NCI-H82 (cell line): ENCODE measurements at regions not wholly inside any gene's neighbourhood (a gene's known extent, or its start where the extent isn't known, plus 50 kb on each side); places are given as distances from the start of the nearest gene placed in this dataset.

Experiments
- DNase-seq: peaks from one replicate; lab custom pipeline; 2025; lab: John Stamatoyannopoulos, UW

DNA sequence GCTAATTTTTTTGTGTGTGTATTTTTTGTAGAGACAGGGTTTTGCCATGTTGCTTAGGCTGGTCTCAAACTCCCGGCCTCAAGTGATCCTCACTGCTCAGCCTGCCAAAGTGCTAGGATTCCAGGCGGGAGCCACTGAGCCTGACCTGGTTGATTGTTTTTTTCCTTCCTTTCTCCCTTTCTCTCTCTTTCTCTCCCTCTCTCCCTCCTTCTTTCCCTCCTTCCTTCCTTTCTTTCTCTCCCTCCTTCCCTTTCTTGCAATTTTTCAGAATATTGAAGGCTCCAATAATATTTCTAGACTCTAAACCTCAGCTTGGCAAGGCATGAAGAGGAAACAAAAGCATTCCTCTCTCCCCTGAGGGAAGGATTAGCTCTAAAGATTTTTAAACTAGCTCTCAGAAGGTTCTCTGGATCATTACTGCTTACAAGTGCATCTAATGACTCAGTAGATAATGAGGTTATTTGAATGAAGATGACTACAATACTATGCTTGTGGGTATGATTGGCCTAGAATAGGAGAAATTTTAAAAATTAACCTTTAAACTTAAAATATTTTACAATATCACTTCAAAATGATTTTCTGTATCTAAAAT is 68.5 kb upstream of the GADD45A start:
- no peak for DNase-seq

DNA sequence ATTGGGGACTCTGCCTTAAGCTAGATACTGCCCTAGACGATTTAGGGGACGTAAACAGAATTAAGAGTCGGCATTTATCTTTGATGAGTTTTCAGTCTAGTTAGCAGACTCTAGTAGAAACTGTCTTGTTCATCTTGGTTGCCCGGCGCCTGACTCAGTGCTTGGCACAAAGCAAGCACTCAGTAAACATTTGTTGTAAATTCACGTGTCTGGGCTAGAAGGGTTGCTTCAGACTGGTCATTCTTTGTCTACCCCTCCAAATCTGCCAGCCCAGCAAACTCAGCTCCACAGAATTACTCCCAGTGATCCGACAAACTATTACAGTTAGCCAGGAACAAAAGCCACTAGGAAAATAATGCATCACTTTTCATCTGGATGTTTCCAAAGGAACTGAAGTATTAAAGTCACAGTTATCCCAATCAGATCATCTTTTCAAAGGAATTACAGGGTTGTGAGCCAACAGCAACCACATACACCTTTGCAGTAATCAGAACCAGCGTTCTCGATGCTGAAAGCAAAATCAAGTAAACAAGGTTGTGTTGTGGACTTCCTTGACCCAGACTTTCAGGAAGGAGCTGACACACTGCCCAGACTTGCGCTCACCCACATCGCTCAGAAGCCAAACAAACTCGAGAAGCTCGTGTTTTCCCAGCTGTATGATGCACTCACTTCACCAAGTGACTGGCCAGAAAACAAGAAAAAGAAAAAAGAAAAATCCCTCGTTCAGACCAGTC is 66.5 kb upstream of the GADD45A start:
- DNase-seq = no peak

DNA sequence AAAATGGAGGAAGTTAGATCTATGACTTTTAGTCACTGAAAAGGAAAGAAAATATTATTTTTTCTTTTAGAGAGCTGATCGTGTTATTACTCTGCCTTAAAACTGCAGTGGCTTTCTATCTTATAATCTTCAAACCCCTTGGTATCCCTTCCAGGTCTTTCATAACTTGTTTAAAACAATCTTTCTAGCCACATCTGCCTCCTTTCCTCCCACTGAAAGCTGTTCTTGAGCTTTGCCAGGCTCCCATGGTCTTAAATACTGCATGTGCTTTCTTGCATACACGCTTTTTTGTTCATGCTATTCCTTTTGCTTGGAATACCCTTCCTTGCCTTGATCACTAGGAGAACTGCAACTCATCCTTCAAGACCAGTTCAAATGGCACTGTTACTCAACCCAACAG is 65.9 kb upstream of the GADD45A start:
- no peak for DNase-seq

DNA sequence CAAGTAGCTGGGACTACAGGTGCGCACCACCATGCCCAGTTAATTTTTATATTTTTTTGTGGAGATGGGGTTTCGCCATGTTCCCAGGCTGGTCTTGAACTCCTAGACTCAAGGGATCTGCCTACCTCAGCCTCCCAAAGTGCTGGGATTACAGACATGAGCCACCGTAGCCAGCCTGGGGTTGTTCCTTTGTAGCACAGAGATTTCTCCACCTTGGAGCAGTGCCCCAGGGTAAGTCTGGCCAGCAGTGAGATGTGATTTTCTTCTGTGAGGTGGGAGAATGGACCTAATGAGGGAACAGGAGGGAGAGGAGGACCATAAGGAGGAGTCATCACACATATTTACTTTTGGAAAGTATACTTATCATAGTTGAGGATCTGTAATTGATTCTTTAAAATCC is 61.1 kb upstream of the GADD45A start:
- DNase-seq = no peak

DNA sequence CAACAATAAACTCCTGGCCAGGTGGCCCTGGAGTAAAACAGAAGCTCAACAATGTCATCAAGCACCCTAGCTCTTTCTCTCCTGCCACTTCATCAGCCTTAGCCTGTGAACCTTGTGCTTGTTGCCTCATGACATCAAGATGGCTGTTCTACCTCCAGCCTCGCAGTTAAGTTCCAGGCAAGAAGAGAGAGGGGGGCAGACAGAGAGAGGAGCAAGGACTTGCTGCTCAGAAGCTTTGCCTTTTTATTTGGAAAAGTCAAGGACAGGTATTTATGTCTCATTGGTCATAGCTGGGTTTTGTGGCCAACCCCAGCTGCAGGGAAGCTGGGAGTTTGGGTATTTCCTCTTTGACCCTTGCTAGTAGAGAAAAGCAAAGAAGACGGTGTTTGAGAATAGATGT is 60.3 kb upstream of the GADD45A start:
- no peak for DNase-seq

DNA sequence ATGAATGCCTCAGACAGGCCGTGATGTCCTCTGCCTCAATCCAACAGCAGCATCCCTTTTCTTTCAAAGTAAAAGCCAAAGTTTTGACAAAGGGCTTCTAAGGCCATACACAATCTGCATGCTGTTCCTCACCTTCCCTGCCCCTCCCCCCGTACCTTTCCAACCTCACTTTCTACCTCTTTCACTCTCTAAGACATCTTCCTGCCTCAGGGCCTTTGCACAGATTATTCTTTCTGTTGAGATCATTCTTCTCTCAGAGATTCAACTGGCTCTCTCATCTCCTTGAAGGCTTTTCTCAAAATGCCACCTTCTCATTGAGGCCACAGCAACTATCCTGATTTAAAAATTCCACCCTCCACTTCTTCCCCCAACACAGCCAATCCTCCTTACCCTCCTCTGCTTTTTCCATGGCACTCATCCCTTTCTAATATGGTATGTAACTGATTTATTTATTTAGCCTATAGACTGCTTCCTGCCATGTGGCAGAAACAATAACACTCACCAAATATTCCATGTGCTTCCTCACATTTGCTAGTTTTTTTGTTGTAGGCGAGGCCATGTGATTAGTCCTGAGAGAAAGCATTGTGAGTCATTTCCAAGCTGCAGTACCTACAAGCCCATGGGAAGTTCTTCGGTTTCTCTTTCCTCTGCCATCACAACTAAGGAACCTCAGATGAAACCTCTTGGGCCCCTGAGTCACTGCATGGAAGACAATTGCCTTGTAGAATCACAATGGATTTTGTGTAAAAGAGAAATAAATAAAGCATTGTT is 58.7 kb upstream of the GADD45A start:
- no peak for DNase-seq

DNA sequence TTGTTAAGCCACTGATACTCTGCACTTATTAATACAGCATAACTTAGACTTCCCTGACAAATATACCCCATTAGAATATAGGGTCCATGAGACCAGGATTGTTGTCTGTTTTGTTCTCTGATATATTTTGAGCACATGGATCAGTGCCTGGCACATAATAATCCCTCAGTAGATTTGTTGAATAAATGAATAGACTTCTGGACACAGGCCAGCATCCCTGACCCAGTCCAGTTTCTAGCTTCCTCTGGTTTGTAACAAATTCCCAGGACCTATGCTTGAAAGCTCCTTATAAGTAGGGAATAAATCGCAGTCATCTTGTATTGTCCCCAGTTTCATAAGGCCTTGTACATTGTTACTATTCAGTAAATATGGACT is 58.2 kb upstream of the GADD45A start:
- DNase-seq = no peak

DNA sequence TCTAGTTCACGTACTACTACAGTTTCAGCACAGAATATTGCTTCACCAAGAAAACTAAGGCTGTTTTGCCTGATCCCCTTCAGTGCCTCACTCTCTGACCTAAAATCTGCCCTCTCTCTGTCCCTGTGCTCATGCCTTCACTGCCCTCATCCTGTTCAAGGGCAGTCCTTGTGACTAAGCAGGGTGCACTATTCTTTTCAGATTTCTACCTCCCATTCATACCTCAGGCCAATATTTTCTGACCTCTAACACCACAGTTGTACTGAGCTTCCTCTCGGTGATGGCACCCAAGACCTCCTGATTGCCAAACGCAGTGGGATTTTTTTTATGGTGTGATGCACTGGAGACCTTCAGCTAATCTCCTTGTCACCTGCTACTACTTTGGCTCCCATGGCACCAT is 57.7 kb upstream of the GADD45A start:
- no peak for DNase-seq

DNA sequence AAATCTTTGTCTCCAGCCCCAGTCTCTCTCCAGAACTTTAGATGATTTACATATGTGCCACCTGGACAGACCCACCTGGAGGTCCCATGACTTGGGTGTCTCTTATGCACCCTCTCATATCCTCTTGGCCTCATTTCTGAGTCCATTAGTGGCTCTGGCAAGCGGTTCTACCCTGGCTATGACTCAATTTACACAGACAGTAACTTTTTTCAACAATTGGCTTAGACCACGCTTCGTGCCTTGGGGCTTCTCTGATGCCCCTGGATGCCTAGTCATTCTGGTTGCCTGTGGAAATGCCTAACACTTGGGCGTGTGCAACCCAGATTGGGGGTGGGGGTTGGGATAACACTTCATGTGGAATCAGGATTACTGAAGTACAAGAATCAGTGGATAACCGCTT is 57.1 kb upstream of the GADD45A start:
- DNase-seq = no peak

DNA sequence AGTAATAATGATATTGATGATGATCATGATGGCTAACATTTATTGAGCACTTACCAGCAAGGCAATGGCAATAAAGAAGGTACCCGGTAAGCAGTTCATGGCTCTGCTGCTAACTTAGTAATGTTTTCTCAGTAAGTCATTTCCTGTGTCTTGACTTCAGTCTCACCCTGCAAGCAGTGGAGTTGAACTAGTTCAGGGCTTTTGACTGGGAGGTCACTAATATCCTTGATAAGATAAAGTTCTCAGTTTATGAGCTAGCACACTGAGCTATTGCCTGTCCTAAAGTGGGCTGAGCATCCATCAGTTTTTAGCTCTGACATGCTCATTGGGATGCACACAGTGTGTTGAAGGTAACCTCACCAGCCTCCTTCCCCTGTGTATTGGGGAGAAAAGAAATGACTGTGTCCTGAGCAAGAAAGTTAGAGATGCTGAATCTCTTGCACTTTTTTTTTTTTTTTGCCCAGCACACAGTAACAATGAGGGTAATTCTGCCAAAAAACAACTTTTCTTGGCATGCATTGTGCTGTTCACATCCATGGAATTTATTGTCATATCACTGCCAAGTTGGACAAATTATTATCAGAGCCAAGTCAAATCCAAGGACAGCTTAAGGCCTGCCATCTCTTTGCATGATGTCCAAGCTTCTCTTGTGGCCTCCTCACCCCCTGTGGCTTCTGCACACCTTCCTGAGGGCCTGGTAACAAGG is 55.5 kb upstream of the GADD45A start:
- DNase-seq = no peak

DNA sequence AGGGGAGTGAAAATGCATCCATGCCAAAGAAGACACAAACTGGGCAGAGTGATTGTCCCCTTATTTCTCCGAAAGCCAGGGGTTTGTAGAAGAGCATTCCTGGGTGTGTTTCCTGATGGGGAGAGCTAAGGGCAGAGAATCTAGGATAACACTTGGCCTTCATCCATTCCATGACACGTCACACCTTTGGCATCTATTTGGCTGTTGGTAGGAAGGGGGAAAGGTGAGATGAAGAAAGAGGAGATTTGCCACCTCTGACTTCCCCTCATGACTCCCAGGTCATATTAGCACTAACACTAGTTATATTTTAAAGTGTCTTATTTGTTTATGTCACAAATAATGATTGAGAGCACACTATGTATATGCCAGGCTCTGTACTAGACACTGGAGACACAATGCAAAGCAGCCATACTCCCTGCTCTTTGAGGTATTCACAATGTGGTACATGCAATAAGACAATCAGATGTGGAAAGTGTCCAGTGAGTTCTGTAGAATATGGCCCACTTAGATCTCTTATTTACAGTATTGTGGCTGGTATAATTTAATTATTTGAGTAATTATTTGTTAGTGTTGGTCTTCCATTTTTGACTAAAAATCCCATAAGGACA is 54.5 kb upstream of the GADD45A start:
- no peak for DNase-seq

DNA sequence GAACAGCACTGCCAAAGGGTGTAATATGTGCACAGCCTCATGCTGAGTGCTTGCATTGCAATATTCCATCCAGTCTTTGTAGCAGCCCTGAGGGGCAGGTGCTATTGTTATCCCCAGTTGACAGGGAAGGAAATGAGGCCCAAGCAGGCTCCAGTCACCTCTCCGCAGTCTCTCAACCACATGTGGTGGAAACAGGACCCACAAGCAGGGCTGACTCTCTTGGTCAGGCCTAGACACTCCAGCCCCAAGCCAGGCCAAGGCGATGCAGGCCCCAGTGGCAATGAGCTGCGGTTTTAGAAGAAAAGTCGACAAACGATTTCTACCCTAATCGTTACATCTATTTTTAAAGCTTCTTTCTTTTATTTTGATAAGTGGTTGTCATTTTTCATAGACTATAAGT is 52.6 kb upstream of the GADD45A start:
- no peak for DNase-seq

DNA sequence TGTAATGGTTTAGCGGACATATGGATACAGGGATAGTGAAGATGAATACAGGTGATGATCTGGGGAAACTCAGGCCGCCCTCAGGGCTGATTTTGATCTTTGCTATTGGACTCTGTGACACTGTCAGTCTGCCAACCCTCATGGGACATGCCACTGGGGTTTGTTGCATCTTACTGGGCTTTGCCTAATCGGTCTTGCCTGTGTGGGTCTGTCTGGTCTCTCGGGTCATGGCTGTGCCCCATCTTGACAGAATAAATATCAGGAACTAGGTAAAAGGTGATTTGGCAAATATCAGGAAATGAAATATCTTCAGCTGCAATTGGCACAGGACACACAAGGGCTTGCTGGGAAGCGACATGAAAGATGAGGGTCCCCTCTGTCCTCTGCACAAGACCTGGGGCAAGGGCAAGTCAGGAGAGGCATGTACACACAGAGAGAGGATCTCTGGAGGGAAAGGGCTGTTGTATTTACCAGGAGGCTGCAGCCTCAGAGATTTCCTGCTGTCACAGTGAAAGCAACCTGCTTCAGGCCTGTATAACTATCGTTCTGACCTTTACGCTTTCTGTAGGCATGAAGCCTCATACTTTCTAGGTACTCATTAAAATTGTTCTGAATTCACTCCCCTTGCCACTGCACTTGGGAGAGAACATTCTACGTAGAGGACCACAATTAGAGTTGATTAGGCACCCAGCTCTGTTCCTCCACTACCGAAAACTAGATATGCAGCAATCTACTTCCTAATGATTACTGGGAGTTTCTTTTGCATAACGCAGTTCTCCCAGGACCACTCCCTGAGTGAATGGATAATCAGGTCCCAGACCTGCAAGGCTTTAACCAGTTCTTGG is 52.0 kb upstream of the GADD45A start:
- DNase-seq = no peak

DNA sequence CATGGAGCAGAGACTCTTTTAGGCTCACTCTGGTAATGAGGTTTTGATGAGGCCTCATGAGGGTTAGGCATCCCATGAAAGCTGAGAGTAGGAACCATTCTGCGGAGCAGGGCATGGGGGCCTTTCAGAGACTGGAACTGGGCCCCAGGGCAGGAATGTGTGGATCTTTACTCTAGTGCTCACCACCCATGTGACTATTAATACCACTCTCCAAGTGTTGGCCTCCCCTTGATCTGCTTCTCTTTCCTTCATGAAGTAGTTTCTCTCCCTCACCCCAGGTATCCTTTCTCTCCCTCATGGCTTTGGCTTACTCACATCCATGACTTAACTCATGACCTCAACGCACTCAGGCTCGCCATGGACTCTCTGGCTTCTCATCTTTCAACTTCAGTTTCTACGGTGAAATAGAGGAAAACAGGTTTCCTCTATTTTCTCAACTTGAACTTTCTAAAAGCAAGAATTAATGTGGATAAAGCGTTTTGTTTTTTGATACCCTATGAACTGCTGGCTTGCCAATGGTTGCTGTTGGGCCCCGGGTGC is 50.5 kb upstream of the GADD45A start:
- no peak for DNase-seq

DNA sequence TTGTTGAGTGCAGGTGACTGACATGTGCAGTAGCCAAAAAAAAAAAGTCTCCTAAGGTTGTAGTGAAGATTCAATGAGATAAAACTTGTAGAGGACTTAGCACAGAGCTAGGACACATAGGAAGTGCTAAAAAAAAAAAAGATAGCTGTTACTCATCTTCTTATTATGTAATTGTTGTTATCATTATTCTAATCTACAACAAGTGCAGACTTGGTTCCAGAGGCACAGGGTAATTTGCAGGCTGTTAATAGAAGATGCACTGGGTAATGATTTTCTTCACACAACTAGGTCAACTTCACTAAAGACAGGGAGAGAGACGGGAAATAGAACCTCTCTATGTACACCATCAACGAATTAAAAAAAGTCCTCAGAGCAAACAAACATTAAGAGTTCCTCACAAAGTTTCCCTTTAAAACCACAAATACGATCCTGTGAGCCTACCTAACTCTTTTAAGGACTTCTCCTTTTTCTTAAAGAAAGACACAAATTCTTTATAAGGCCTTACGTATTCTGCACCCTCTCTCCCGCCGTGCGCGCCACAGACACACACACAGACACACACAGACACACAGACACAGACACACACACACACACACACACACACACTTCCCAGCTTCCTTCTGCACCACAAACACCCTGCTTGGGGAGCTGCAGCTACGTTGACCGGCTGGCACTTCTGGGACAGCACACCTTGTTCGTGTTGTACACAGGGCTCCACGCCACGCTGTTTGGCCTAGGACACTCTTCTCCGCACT is 49.8 kb upstream of the GADD45A start:
- DNase-seq = no peak
